ENCODE measurements at regions not wholly inside any gene's neighbourhood (a gene's known extent, or its start where the extent isn't known, plus 50 kb on each side); places are given as distances from the start of the nearest gene placed in this dataset.
"Not testable (repeated sequence)": the region's sequence is repeated elsewhere in the genome, so short reads cannot be mapped to it uniquely, and the experiment has no call there.

DNA sequence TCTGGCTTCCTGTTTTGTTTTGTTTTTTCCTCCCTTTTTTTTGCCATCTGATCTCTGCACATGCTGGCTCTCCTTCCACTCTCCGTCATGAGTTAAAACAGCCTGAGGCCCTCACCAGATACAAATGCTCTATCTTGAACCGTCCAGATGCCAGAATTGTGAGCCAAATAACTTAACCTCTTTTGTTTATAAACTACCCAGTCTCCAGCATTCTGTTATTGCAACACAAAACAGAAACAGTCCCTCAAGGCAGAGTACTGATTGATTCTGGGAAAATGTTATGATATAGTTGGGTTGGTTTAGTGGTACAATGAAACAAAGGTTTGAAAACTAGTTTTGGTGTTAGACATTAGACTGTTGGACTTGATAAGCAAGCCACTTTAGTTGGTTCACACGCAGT is 1390.0 kb upstream of the RAG2 start:
- Mint-ChIP-seq H3K27ac (no peak overlapping the region), H3K27me3 (no peaks in the 10 kb centered on the region), H3K36me3 (ENCODE audit: low read depth) (no peaks in the 10 kb centered on the region), H3K9me3 (peaks cover 20% of the 10 kb centered on the region), H3K4me1 (ENCODE audit: low read depth) (no peaks in the 10 kb centered on the region), H3K4me3 (no peak overlapping the region)
- no peak for DNase-seq

DNA sequence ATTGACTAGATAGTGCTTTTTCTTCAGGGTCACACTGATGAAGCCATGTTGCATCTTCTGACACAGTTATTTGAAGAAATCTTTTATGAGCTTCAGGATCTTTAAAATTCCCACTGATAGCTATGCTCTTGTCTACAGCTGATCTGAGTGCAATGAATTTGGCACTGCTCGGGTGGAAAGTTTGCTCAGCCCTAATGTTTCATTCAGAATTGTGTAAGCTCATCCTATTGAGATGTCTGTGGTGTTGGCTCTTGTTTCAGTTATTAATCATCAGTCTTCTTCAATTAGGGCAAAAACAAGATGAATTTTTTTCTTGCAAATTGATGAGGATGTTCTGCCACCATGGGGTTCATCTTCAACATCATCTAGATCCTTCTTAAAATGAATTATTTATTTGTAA is 1387.0 kb upstream of the RAG2 start:
- H3K27ac Mint-ChIP-seq, result no peak overlapping the region
- DNase-seq, result no peak
- no peak overlapping the region for H3K4me3 Mint-ChIP-seq
- H3K36me3 Mint-ChIP-seq (ENCODE audit: low read depth), result no peaks in the 10 kb centered on the region
- peaks cover 13% of the 10 kb centered on the region for H3K9me3 Mint-ChIP-seq
- no peaks in the 10 kb centered on the region for H3K27me3 Mint-ChIP-seq
- H3K4me1 Mint-ChIP-seq (ENCODE audit: low read depth), result no peaks in the 10 kb centered on the region

DNA sequence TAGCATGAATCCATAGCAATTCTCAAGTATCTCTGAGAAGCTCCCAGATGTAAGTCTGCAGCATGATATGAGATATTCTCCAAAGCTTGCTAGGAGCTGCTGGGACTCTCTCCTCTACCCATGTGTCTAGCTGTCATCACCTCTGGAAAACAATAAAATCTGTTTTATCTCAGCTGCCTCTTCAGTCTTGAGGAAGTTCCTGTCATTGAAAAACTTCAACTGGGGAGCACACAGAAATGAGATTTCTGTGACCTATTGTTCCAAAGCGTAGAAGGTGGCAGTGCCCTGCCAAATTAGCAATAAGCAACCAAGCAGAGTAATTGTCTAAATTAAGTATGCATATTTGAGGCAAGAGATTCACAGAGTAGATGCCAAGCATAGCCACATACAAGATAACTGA is 1380.6 kb upstream of the RAG2 start:
- no peaks in the 10 kb centered on the region for H3K4me1 Mint-ChIP-seq (ENCODE audit: low read depth)
- no peak for DNase-seq
- no peaks in the 10 kb centered on the region for H3K27me3 Mint-ChIP-seq
- H3K27ac Mint-ChIP-seq, result no peak overlapping the region
- H3K36me3 Mint-ChIP-seq (ENCODE audit: low read depth), result no peaks in the 10 kb centered on the region
- peaks cover 2% of the 10 kb centered on the region for H3K9me3 Mint-ChIP-seq
- no peak overlapping the region for H3K4me3 Mint-ChIP-seq

DNA sequence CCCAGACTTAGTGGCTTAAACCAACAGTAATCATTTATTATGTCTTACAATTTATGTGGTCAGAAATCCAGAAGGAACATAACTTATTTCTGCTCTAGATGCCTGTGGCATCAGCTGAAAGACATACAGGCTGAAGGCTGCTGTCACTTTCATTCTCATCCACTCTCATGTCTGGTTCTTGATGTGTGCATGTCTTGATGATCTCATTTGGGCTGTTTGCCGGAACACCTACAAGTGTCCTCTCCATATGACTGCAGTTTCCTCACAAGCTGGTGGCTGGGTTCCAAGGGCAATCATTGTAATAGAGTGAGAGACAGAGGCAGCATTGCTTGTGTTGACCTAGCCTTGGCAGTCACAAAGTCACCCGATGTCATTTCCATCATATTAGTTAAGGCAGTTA is 1375.9 kb upstream of the RAG2 start:
- Mint-ChIP-seq H3K4me1 (ENCODE audit: low read depth) (no peaks in the 10 kb centered on the region), H3K27ac (no peak overlapping the region), H3K9me3 (no peaks in the 10 kb centered on the region), H3K27me3 (no peaks in the 10 kb centered on the region), H3K36me3 (ENCODE audit: low read depth) (no peaks in the 10 kb centered on the region), H3K4me3 (no peak overlapping the region)
- no peak for DNase-seq

DNA sequence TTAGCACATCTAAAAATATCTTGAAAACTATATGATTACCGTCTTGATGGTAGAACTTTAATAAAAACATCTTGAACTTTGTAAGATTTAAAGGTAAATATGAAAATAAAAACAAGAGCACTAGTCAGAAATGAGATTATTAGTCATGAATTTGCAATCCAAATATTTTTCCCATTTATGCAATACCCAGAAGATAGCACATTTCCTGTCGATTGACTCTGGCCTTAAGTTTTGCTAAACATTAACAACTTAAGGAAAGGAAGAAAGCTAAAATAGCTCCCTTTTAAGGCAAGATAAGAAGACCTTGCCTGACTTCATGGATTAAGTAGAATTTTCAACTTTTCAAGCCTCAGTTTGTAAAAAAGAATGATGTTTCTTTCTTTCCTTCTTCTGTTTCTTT is 1374.7 kb upstream of the RAG2 start:
- no peaks in the 10 kb centered on the region for H3K4me1 Mint-ChIP-seq (ENCODE audit: low read depth)

DNA sequence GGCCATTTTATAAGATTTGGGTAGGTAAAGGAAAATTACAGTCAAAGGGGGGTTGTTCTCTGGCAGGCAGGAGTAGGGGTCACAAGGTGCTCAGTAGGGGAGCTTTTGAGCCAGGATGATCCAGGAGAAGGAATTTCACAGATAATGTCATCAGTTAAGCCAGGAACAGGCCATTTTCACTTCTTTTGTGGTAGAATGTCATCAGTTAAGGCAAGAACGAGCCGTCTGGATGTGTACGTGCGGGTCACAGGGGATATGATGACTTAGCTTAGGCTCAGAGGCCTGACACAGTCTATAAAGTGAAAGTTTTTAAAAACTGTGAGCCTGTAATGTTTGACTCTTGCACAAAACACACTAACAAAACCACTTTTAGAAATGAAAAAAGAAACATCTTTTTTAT is 1371.3 kb upstream of the RAG2 start:
- H3K36me3 Mint-ChIP-seq (ENCODE audit: low read depth); H3K4me1 Mint-ChIP-seq (ENCODE audit: low read depth); DNase-seq; H3K4me3 Mint-ChIP-seq; H3K27ac Mint-ChIP-seq; H3K27me3 Mint-ChIP-seq: not testable (repeated sequence)
- H3K9me3 Mint-ChIP-seq, result peaks cover 13% of the 10 kb centered on the region

More for the DNA sequence above, 1374.7 kb upstream of the RAG2 start:
- Mint-ChIP-seq H3K36me3 (ENCODE audit: low read depth) (no peaks in the 10 kb centered on the region), H3K27ac (no peak overlapping the region), H3K4me3 (no peak overlapping the region), H3K27me3 (no peaks in the 10 kb centered on the region), H3K9me3 (no peaks in the 10 kb centered on the region)
- DNase-seq, result no peak

DNA sequence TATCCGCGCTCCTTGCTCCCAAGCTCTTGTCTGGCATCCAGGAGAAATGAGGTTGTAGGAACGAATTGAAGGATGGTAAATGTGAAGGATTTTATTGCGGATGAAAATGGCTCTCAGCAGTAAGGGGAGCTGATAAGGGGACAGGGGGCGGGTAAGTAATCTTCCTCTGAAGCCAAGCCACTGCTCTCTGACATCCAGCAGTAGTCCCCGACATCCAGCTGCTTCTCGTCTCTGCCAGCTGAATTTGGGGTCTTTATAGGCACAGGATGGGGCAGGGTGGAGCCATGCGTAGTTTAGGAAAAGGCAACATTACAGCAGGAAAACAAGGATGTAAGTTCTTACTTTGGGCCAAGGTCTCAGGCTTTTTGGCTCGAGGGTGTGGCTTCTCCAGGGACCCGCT is 1370.1 kb upstream of the RAG2 start:
- Mint-ChIP-seq H3K4me1 (ENCODE audit: low read depth) (no peaks in the 10 kb centered on the region), H3K9me3 (peaks cover 13% of the 10 kb centered on the region), H3K36me3 (ENCODE audit: low read depth) (no peaks in the 10 kb centered on the region), H3K4me3 (no peak overlapping the region), H3K27me3 (no peaks in the 10 kb centered on the region), H3K27ac (no peak overlapping the region)
- DNase-seq, result no peak

DNA sequence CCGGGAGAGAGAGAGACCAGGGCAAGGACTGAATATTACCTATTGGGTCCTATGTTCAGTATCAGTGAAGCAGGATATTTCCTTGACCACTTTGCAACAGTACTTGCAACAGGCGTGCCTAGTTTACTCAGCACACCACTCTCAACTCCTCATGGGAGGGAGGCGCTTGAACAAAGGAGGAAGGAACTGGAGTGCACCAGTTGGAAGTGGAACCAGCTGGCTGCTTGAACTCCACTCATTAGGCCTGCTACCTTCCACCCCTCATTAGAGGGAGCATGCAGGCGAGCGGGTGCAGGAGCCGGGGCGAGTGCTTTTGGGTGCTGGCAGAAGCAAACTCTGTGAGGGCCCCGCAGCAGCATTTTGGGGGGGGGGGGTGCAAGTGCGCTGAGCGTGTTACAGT is 1369.6 kb upstream of the RAG2 start:
- Mint-ChIP-seq H3K27me3 (no peaks in the 10 kb centered on the region), H3K4me1 (ENCODE audit: low read depth) (no peaks in the 10 kb centered on the region), H3K9me3 (peaks cover 13% of the 10 kb centered on the region), H3K4me3 (no peak overlapping the region), H3K27ac (no peak overlapping the region), H3K36me3 (ENCODE audit: low read depth) (no peaks in the 10 kb centered on the region)
- no peak for DNase-seq

DNA sequence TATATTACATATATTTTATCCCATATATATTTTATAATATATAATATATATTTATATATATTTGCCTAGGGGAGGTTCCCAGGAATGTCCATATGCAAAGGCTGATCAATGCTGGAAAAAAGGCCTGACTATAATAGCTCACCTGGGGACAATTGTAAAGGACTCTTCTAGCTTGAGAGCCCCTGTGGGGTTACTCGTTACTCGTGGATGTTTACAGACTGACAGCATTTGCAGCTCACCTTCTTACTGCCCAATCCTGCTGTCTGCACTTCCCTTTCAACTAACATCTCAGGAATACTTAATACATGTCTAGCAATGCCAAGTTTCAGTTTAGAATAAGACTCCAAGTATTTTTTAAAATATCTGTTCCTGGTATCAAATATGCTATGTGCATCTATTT is 1365.4 kb upstream of the RAG2 start:
- no peak overlapping the region for H3K4me3 Mint-ChIP-seq
- no peaks in the 10 kb centered on the region for H3K27me3 Mint-ChIP-seq
- peaks cover 21% of the 10 kb centered on the region for H3K9me3 Mint-ChIP-seq
- no peaks in the 10 kb centered on the region for H3K4me1 Mint-ChIP-seq (ENCODE audit: low read depth)
- H3K27ac Mint-ChIP-seq, result no peak overlapping the region
- no peaks in the 10 kb centered on the region for H3K36me3 Mint-ChIP-seq (ENCODE audit: low read depth)
- DNase-seq, result no peak

DNA sequence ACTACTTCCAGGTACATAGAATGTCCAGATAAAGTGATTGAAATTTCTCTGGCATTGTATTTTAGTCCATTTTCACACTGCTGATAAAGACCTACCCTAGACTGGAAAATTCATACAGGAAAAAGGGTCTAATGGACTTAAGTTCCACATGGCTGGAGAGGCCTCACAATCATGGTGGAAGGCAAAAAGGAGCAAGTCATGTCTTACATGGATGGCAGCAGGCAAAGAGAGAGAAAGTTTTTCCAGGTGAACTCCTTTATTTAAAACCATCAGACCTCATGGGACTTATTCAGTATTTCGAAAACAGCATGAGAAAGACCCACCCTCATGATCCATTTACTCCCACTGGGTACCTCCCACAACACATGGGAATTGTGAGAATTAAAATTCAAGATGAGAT is 1359.7 kb upstream of the RAG2 start:
- H3K27ac Mint-ChIP-seq, result no peak overlapping the region
- H3K27me3 Mint-ChIP-seq, result no peaks in the 10 kb centered on the region
- no peaks in the 10 kb centered on the region for H3K4me1 Mint-ChIP-seq (ENCODE audit: low read depth)
- H3K36me3 Mint-ChIP-seq (ENCODE audit: low read depth), result no peaks in the 10 kb centered on the region
- peaks cover 18% of the 10 kb centered on the region for H3K9me3 Mint-ChIP-seq
- DNase-seq, result no peak
- no peak overlapping the region for H3K4me3 Mint-ChIP-seq

DNA sequence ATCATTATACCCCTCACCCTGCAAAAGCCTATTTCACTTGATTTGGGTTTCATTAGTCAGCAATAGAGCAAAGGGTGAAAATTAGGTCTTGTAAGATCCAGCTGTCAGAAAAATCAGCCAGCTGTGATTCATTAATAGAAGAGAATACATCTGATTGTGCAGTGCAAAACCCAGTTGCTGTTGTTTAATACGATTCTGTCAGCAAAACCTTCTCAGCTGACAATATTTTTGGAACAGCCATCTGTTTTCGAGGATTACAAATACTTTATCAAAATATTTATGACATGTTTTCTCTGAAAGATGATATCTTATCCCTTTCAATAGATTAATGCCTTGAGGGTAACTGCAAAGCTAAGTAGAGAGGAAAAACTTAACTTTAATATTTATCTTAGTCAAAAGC is 1354.0 kb upstream of the RAG2 start:
- Mint-ChIP-seq H3K27me3 (no peaks in the 10 kb centered on the region), H3K9me3 (peaks cover 11% of the 10 kb centered on the region)
- no peak for DNase-seq

DNA sequence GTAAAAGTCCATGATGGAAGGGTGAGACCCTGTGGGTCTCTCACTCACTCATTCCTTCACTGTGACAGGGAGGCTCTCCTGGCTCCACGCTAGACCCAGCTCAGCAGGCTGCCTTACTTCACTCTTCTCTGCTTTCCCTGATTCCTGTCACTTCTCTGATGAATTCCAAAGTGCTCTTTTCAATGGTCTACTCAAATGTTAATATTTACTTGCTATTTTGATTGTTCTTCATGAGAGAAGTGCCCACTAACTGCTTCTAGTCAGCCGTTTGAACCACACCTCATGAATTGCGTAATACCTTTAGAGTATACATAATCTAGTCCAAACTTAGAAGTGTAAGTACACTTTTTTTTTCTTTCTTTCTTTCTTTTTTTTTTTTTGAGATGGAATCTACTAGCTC is 1350.2 kb upstream of the RAG2 start:
- Mint-ChIP-seq H3K36me3 (ENCODE audit: low read depth) (no peaks in the 10 kb centered on the region), H3K9me3 (peaks cover 16% of the 10 kb centered on the region), H3K27ac (no peak overlapping the region), H3K4me1 (ENCODE audit: low read depth) (no peaks in the 10 kb centered on the region), H3K27me3 (no peaks in the 10 kb centered on the region), H3K4me3 (no peak overlapping the region)
- no peak for DNase-seq

More for the DNA sequence above, 1354.0 kb upstream of the RAG2 start:
- no peak overlapping the region for H3K4me3 Mint-ChIP-seq
- H3K36me3 Mint-ChIP-seq (ENCODE audit: low read depth), result no peaks in the 10 kb centered on the region
- no peak overlapping the region for H3K27ac Mint-ChIP-seq
- H3K4me1 Mint-ChIP-seq (ENCODE audit: low read depth), result no peaks in the 10 kb centered on the region

DNA sequence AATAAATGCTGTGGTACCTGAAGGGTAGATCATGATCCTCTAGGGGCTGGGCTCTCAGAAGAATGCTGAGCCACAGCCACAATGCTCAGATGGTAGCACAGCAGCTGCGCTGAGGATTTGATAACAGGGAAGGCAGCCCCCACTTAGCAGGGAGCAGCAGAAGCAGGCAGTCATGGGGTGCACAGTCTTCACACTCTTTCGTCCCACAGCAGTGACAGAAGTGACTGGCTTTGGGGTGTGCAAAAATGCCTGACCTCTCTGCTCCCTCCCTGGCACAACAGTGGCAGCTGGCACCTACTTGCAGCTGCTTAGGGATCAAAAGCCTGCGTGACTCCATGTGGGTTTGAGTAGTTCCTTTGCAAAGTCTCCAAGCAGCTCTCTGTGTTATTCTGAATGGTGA is 1349.8 kb upstream of the RAG2 start:
- no peaks in the 10 kb centered on the region for H3K36me3 Mint-ChIP-seq (ENCODE audit: low read depth)
- peaks cover 19% of the 10 kb centered on the region for H3K9me3 Mint-ChIP-seq
- no peak overlapping the region for H3K27ac Mint-ChIP-seq
- DNase-seq, result no peak
- H3K4me1 Mint-ChIP-seq (ENCODE audit: low read depth), result no peaks in the 10 kb centered on the region
- no peaks in the 10 kb centered on the region for H3K27me3 Mint-ChIP-seq
- H3K4me3 Mint-ChIP-seq, result no peak overlapping the region

DNA sequence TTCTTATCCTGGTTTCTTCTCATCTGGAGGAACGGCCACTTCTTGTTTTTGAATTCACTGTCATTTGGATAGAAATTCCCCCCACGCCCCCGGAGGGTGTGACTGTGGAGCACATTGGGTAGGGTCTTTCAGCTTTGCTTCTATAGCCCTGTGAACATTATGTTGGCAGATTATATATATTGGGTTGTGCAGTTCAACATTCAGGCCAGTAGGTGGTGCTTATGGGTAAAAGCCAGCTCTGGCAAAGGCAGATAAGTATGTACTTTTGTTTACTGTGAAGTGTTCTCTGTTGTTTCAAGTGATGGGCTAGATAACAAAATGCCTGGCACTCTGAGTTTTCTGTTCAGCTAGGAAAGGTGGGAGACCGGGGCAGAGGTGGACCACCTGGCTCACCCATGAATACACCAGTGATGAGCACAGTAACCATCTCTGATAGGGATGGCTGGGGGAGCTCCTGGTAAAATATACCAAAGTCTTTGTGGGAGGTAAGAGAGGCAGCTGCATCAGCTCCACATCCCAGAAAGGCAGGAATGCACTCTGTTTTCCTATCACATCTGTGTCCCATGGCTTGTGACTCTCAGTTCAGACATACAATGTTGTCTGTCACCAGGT is 1348.2 kb upstream of the RAG2 start:
- Mint-ChIP-seq H3K4me1 (ENCODE audit: low read depth) (no peaks in the 10 kb centered on the region), H3K36me3 (ENCODE audit: low read depth) (no peaks in the 10 kb centered on the region), H3K27me3 (no peaks in the 10 kb centered on the region), H3K9me3 (peaks cover 22% of the 10 kb centered on the region), H3K27ac (no peak overlapping the region), H3K4me3 (no peak overlapping the region)
- no peak for DNase-seq

DNA sequence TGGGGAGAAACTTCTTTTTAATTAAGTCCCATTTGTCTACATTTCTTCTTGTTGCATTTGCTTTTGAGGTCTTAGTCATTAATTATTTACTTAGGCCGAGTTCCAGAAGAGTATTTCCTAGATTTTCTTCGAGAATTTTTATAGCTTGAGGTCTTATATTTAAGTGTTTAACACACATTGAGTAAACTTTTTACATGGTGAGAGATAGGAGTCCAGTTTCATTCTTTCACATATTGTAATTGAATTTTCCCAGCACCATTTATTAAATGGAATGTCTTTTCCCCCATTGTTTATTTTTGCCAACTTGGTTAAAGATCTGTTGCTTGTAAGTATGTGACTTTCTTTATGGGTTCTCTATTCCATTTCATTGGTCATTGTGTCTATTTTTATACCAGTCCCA is 1344.0 kb upstream of the RAG2 start:
- Mint-ChIP-seq H3K4me1 (ENCODE audit: low read depth) (no peaks in the 10 kb centered on the region), H3K9me3 (peaks cover 20% of the 10 kb centered on the region)

DNA sequence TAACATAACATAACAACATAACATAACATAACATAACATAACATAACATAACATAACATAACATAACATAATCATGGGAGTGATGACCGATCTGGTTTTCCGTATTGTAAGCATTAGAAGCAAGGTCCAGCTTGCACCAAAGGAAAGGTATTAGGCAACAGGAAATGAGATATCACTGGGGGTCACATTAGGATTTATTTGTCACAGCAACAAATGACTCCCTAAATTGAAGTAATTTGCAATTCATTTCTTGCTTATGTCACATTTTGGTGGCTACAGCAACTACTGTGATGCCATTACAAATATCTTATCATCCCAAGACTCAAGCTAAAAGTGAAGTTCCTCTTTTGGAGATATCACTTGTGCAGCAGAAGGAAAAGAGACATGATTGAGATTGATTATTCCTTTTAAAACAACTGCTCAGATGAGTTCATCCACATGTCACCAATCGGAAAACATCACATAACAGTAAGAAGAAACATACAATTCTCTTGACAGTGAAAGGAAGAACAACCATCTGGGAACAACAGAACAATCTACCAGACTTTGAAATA is 1331.1 kb upstream of the RAG2 start:
- Mint-ChIP-seq H3K9me3 (peaks cover 4% of the 10 kb centered on the region), H3K27ac (no peak overlapping the region), H3K4me1 (ENCODE audit: low read depth) (no peaks in the 10 kb centered on the region), H3K4me3 (no peak overlapping the region), H3K36me3 (ENCODE audit: low read depth) (no peaks in the 10 kb centered on the region), H3K27me3 (no peaks in the 10 kb centered on the region)
- no peak for DNase-seq

More for the DNA sequence above, 1344.0 kb upstream of the RAG2 start:
- Mint-ChIP-seq H3K27ac (no peak overlapping the region), H3K36me3 (ENCODE audit: low read depth) (no peaks in the 10 kb centered on the region), H3K4me3 (no peak overlapping the region), H3K27me3 (no peaks in the 10 kb centered on the region)
- DNase-seq, result no peak

All from activated T-cell treated with anti-CD3 and anti-CD28 coated beads, Interleukin-2, amount 50 U/mL, for 24 hours (primary cell).